ENCODE measurements at regions not wholly inside any gene's neighbourhood (a gene's known extent, or its start where the extent isn't known, plus 50 kb on each side); places are given as distances from the start of the nearest gene placed in this dataset.

DNA sequence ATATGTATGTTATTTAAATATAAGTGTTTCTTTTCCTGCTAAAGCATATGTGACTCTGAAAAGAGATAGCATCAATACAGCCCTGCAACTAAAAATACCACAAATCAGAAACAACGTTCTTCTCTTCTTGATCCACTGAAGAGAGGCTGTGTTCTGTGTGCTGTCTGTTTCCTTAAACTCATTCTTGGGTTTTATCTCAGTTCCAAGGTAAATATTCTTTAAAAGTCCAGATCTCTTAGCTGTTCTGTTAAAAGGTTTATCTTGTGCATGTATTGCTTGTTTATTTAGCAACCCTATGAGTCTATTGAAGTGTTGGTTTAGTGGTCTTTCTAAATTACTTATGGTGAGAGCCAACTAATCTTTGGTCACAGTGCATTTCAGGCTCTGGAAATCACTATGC, 173.3 kb upstream of the NT5C1B start:
- TF ChIP-seq FOXM1 (IDR thresholded peaks at IDR 0.05; ENCODE audit: borderline replicate concordance, low read depth) (no peak), ZBTB7A (IDR thresholded peaks at IDR 0.05; ENCODE audit: low read depth) (no peak), NFIC (IDR thresholded peaks at IDR 0.05) (no peak), TAF1 (IDR thresholded peaks at IDR 0.05; ENCODE audit: low read depth) (no peak), EGR1 (IDR thresholded peaks at IDR 0.05) (no peak), CEBPB (IDR thresholded peaks at IDR 0.05) (no peak), RAD21 (IDR thresholded peaks at IDR 0.05; ENCODE audit: low read depth) (no peak), TEAD4 (IDR thresholded peaks at IDR 0.05) (no peak)
- TF ChIP-seq, protein P1, sequence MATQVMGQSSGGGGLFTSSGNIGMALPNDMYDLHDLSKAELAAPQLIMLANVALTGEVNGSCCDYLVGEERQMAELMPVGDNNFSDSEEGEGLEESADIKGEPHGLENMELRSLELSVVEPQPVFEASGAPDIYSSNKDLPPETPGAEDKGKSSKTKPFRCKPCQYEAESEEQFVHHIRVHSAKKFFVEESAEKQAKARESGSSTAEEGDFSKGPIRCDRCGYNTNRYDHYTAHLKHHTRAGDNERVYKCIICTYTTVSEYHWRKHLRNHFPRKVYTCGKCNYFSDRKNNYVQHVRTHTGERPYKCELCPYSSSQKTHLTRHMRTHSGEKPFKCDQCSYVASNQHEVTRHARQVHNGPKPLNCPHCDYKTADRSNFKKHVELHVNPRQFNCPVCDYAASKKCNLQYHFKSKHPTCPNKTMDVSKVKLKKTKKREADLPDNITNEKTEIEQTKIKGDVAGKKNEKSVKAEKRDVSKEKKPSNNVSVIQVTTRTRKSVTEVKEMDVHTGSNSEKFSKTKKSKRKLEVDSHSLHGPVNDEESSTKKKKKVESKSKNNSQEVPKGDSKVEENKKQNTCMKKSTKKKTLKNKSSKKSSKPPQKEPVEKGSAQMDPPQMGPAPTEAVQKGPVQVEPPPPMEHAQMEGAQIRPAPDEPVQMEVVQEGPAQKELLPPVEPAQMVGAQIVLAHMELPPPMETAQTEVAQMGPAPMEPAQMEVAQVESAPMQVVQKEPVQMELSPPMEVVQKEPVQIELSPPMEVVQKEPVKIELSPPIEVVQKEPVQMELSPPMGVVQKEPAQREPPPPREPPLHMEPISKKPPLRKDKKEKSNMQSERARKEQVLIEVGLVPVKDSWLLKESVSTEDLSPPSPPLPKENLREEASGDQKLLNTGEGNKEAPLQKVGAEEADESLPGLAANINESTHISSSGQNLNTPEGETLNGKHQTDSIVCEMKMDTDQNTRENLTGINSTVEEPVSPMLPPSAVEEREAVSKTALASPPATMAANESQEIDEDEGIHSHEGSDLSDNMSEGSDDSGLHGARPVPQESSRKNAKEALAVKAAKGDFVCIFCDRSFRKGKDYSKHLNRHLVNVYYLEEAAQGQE (IDR thresholded peaks at IDR 0.05; ENCODE audit: low read depth), result no peak
